ENCODE measurements at regions not wholly inside any gene's neighbourhood (a gene's known extent, or its start where the extent isn't known, plus 50 kb on each side); places are given as distances from the start of the nearest gene placed in this dataset.

- TF ChIP-seq, protein P1, sequence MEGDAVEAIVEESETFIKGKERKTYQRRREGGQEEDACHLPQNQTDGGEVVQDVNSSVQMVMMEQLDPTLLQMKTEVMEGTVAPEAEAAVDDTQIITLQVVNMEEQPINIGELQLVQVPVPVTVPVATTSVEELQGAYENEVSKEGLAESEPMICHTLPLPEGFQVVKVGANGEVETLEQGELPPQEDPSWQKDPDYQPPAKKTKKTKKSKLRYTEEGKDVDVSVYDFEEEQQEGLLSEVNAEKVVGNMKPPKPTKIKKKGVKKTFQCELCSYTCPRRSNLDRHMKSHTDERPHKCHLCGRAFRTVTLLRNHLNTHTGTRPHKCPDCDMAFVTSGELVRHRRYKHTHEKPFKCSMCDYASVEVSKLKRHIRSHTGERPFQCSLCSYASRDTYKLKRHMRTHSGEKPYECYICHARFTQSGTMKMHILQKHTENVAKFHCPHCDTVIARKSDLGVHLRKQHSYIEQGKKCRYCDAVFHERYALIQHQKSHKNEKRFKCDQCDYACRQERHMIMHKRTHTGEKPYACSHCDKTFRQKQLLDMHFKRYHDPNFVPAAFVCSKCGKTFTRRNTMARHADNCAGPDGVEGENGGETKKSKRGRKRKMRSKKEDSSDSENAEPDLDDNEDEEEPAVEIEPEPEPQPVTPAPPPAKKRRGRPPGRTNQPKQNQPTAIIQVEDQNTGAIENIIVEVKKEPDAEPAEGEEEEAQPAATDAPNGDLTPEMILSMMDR (IDR thresholded peaks at IDR 0.05) = no peak
- TF ChIP-seq POLR2A (IDR thresholded peaks at IDR 0.05) (no peak), EP300 (IDR thresholded peaks at IDR 0.05) (no peak), POLR2AphosphoS5 (IDR thresholded peaks at IDR 0.05) (no peak)
Measured at GRCh38 chr21:24027396-24027795, 1579.9 kb downstream of the MRPL39 start.
